ENCODE measurements at regions not wholly inside any gene's neighbourhood (a gene's known extent, or its start where the extent isn't known, plus 50 kb on each side); places are given as distances from the start of the nearest gene placed in this dataset.

- no peak for DNase-seq (ENCODE audit: insufficient read length, low spot score, missing footprints)
- Histone ChIP-seq H3K27me3 (ENCODE audit: insufficient read depth, low read length) (no peaks in the 10 kb centered on the region), H3K4me2 (ENCODE audit: insufficient read depth, low read length) (no peak overlapping the region), H3K4me3 (ENCODE audit: insufficient read depth, low read length) (no peak overlapping the region), H4K20me1 (ENCODE audit: insufficient read depth, low read length) (no peaks in the 10 kb centered on the region), H3K36me3 (ENCODE audit: insufficient read depth, low read length) (no peaks in the 10 kb centered on the region), H3K27ac (ENCODE audit: low read depth, low read length) (no peak overlapping the region), H2AFZ (ENCODE audit: low read length) (no peak overlapping the region), H3K4me1 (ENCODE audit: insufficient read depth, low read length) (no peaks in the 10 kb centered on the region), H3K79me2 (ENCODE audit: insufficient read depth, low read length) (no peaks in the 10 kb centered on the region), H3K9me3 (ENCODE audit: low read depth, low read length) (peaks cover under 1% of the 10 kb centered on the region)
- no peak for TF ChIP-seq CTCF (IDR thresholded peaks at IDR 0.05; ENCODE audit: extremely low read depth, low read depth, low read length)
Measured at GRCh38 chr6:170124836-170125235, 166.0 kb downstream of the DLL1 start.

GRCh38 chr6:170124150-170124549, 166.7 kb downstream of the DLL1 start:
- H2AFZ ChIP-seq (ENCODE audit: low read length): no peak overlapping the region
- no peaks in the 10 kb centered on the region for H3K27me3 ChIP-seq (ENCODE audit: insufficient read depth, low read length)
- TF ChIP-seq CTCF (IDR thresholded peaks at IDR 0.05; ENCODE audit: extremely low read depth, low read depth, low read length): no peak
- no peak overlapping the region for H3K4me2 ChIP-seq (ENCODE audit: insufficient read depth, low read length)
- H3K27ac ChIP-seq (ENCODE audit: low read depth, low read length): no peak overlapping the region
- H3K4me1 ChIP-seq (ENCODE audit: insufficient read depth, low read length): no peaks in the 10 kb centered on the region
- no peaks in the 10 kb centered on the region for H3K36me3 ChIP-seq (ENCODE audit: insufficient read depth, low read length)
- no peaks in the 10 kb centered on the region for H3K79me2 ChIP-seq (ENCODE audit: insufficient read depth, low read length)
- DNase-seq (ENCODE audit: insufficient read length, low spot score, missing footprints): no peak
- no peaks in the 10 kb centered on the region for H4K20me1 ChIP-seq (ENCODE audit: insufficient read depth, low read length)
- H3K4me3 ChIP-seq (ENCODE audit: insufficient read depth, low read length): no peak overlapping the region
- H3K9me3 ChIP-seq (ENCODE audit: low read depth, low read length): peaks cover 3% of the 10 kb centered on the region

GRCh38 chr6:170122651-170123050, 168.2 kb downstream of the DLL1 start:
- H2AFZ ChIP-seq (ENCODE audit: low read length): no peak overlapping the region
- no peak for DNase-seq (ENCODE audit: insufficient read length, low spot score, missing footprints)
- H3K79me2 ChIP-seq (ENCODE audit: insufficient read depth, low read length): no peaks in the 10 kb centered on the region
- H3K27ac ChIP-seq (ENCODE audit: low read depth, low read length): no peak overlapping the region
- peaks cover 3% of the 10 kb centered on the region for H3K9me3 ChIP-seq (ENCODE audit: low read depth, low read length)
- no peak overlapping the region for H3K4me3 ChIP-seq (ENCODE audit: insufficient read depth, low read length)
- no peak overlapping the region for H3K4me2 ChIP-seq (ENCODE audit: insufficient read depth, low read length)
- TF ChIP-seq CTCF (IDR thresholded peaks at IDR 0.05; ENCODE audit: extremely low read depth, low read depth, low read length): no peak
- no peaks in the 10 kb centered on the region for H4K20me1 ChIP-seq (ENCODE audit: insufficient read depth, low read length)
- H3K36me3 ChIP-seq (ENCODE audit: insufficient read depth, low read length): no peaks in the 10 kb centered on the region
- no peaks in the 10 kb centered on the region for H3K27me3 ChIP-seq (ENCODE audit: insufficient read depth, low read length)
- no peaks in the 10 kb centered on the region for H3K4me1 ChIP-seq (ENCODE audit: insufficient read depth, low read length)

GRCh38 chr6:170117111-170117972, 173.5 kb downstream of the DLL1 start:
- H3K36me3 ChIP-seq (ENCODE audit: insufficient read depth, low read length): no peaks in the 10 kb centered on the region
- H3K4me1 ChIP-seq (ENCODE audit: insufficient read depth, low read length): no peaks in the 10 kb centered on the region
- no peak overlapping the region for H3K4me2 ChIP-seq (ENCODE audit: insufficient read depth, low read length)
- no peak overlapping the region for H2AFZ ChIP-seq (ENCODE audit: low read length)
- H3K27ac ChIP-seq (ENCODE audit: low read depth, low read length): no peak overlapping the region
- H3K27me3 ChIP-seq (ENCODE audit: insufficient read depth, low read length): no peaks in the 10 kb centered on the region
- no peak for DNase-seq (ENCODE audit: insufficient read length, low spot score, missing footprints)
- TF ChIP-seq CTCF (IDR thresholded peaks at IDR 0.05; ENCODE audit: extremely low read depth, low read depth, low read length): no peak
- H3K79me2 ChIP-seq (ENCODE audit: insufficient read depth, low read length): no peaks in the 10 kb centered on the region
- H3K9me3 ChIP-seq (ENCODE audit: low read depth, low read length): peaks cover 3% of the 10 kb centered on the region
- no peak overlapping the region for H3K4me3 ChIP-seq (ENCODE audit: insufficient read depth, low read length)
- no peaks in the 10 kb centered on the region for H4K20me1 ChIP-seq (ENCODE audit: insufficient read depth, low read length)

All from osteoblast (primary cell).